Common myeloid progenitor, CD34-positive (primary cell): ENCODE measurements at regions not wholly inside any gene's neighbourhood (a gene's known extent, or its start where the extent isn't known, plus 50 kb on each side); places are given as distances from the start of the nearest gene placed in this dataset.

ENCODE experiments used
- CTCF ChIA-PET: fragments of 350-600 bp; sonication (Branson Sonifier 250); formaldehyde crosslinking; loops from one replicate; lab custom pipeline; 2021; ENCODE audit warnings: antibody characterized with exemption; lab: Charles Lee
- POLR2A ChIA-PET: fragments of 350-600 bp; sonication (Branson Sonifier 250); formaldehyde crosslinking; loops from one replicate; lab custom pipeline; 2021; ENCODE audit warnings: antibody characterized with exemption; lab: Charles Lee
- DNase-seq, 3 donors: peaks; one replicate each; pipeline versions ENCODE4 v3.0.0 to v3.0.0-alpha.2; 2013
- H3K27ac ChIP-seq, 2 experiments: 1 replicate in 1 of 2; 2 replicates in 1 of 2; pipeline ENCODE4 v1.7.0; 2013; ENCODE audit warnings: inconsistent platforms in 2 of 2, low read length in 2 of 2, mild to moderate bottlenecking in 2 of 2, low read depth in 1 of 2, moderate library complexity in 1 of 2; ENCODE audit not compliant: severe bottlenecking in 2 of 2, insufficient read depth in 1 of 2, poor library complexity in 1 of 2
- H3K27me3 ChIP-seq, 5 experiments: replicated peaks in 2 of 5; 1 replicate in 3 of 5; 2 replicates in 2 of 5; pipeline versions ENCODE4 v1.6.1 to v1.7.0; 2013; ENCODE audit warnings: low read length in 4 of 5, mild to moderate bottlenecking in 2 of 5, moderate library complexity in 2 of 5, inconsistent platforms in 1 of 5; ENCODE audit not compliant: insufficient read depth in 5 of 5, control insufficient read depth in 4 of 5
- H3K36me3 ChIP-seq, 4 experiments: 1 replicate in 2 of 4; 2 replicates in 2 of 4; pipeline versions ENCODE4 v1.6.1 to v1.7.0; 2013; ENCODE audit warnings: low read length in 3 of 4, control low read depth in 1 of 4, mild to moderate bottlenecking in 1 of 4; ENCODE audit not compliant: control insufficient read depth in 4 of 4, insufficient read depth in 4 of 4
- H3K4me1 ChIP-seq, 4 experiments: 1 replicate in 3 of 4; 2 replicates in 1 of 4; pipeline versions ENCODE4 v1.6.1 to v1.7.1; 2013; ENCODE audit warnings: low read length in 3 of 4, mild to moderate bottlenecking in 3 of 4, control low read depth in 1 of 4, inconsistent platforms in 1 of 4, moderate library complexity in 1 of 4; ENCODE audit not compliant: control insufficient read depth in 4 of 4, insufficient read depth in 4 of 4; ENCODE audit errors: control extremely low read depth in 1 of 4
- H3K4me3 ChIP-seq, 7 experiments: 1 replicate in 4 of 7; 2 replicates in 3 of 7; pipeline versions ENCODE4 v1.5.1 to v1.7.0; 2013; ENCODE audit warnings: mild to moderate bottlenecking in 7 of 7, low read length in 6 of 7, moderate library complexity in 6 of 7, inconsistent platforms in 2 of 7, low read depth in 2 of 7, control low read depth in 1 of 7; ENCODE audit not compliant: insufficient read depth in 4 of 7, control insufficient read depth in 1 of 7; ENCODE audit errors: extremely low read depth in 1 of 7
- H3K9me3 ChIP-seq, 5 experiments: 1 replicate in 4 of 5; 2 replicates in 1 of 5; pipeline versions ENCODE4 v1.6.1 to v1.7.1; 2013; ENCODE audit warnings: low read length in 4 of 5, mild to moderate bottlenecking in 2 of 5, inconsistent platforms in 1 of 5, low read depth in 1 of 5, moderate library complexity in 1 of 5; ENCODE audit not compliant: control insufficient read depth in 4 of 5, insufficient read depth in 2 of 5; ENCODE audit errors: control extremely low read depth in 1 of 5
- WGBS: methylation state at CpG from one replicate; pipeline ENCODE4 v1.1.5; 2013; ENCODE audit not compliant: insufficient coverage; 5-methylcytosine and 5-hydroxymethylcytosine counted together

DNA sequence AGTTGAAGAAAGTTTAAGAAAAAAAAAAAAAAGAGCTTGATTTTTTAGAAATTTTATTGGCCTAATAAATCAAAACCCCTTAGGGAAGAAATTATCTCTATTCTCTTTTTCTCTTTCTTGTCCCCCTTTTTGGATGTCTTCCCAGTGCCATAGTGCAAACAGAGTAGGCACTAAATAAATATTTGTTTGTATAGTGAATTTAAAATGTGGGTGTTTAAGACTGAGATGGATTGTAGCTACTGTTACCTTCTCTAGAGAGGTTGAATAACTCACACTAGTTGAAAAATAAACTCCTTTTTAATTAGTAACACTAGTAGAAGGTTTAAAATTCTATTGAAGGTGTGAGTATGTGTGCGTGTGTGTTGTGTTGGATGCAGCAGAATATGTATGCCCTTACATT is 783.8 kb downstream of the NXPH1 start:
- ChIA-PET CTCF (no interaction called here), POLR2A (no interaction called here)
- Histone ChIP-seq H3K27me3 (no peaks in the 10 kb centered on the region), H3K36me3 (no peaks in the 10 kb centered on the region), H3K9me3 (no peaks in the 10 kb centered on the region), H3K27ac (no peak overlapping the region), H3K4me3 (no peak overlapping the region), H3K4me1 (no peaks in the 10 kb centered on the region)
- DNase-seq: no peak
- no CpG with 5 or more reads among the region's 1 CpG for WGBS

DNA sequence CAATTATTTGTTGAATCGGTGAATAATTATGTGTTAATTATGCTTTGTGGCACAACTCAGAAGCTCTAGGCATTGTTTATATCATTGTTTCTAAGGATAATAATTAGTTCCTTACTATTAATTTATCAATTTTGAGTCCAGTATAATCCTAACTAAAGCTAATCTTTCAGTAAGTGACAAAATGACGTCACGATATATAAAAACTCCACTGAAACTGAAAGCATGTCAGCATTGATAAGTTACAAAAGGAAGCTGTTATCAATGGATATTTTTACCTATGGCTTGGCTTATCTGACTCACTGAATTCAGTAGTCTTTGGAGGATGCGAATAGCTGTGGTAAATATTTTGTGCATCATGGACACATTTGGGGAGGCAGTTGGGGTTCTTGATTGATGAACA is 793.1 kb downstream of the NXPH1 start:
- DNase-seq: no peak
- H3K27me3 ChIP-seq: no peaks in the 10 kb centered on the region
- no peak overlapping the region for H3K4me3 ChIP-seq
- no peaks in the 10 kb centered on the region for H3K4me1 ChIP-seq
- ChIA-PET POLR2A (no interaction called here), CTCF (no interaction called here)
- no peak overlapping the region for H3K27ac ChIP-seq
- no peaks in the 10 kb centered on the region for H3K9me3 ChIP-seq
- no peaks in the 10 kb centered on the region for H3K36me3 ChIP-seq
- 100% methylated on average over 1 of the region's 4 CpGs for WGBS

DNA sequence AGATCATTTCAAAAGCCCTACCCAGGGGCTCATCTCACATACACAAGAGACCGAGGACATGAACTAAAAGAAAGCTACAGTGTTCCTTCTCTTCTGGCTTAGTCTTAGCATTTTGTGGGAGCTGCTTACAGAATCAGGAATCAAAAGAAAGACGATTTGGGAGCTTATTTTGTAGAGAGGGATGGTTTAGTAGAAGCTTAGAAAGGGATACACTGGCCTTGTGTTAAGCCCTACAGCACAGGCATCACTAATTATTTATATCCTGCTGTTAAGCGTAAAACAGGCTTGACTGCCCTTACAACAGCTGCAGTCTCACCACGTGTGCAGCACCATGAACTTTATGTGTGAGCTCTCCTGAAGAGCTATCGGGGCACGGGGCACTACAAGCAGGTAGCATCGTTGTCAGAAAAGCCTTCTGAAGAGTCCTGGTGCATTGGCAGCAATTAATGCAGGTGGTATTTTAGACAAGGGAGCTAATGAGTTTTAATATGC is 798.3 kb downstream of the NXPH1 start:
- CTCF ChIA-PET: interaction anchor here (0.9 kb wide), 1 partner anchor 757 kb away, joined by 3 read pairs; no protein-coding TSS in a partner anchor
- Histone ChIP-seq H3K27me3 (no peaks in the 10 kb centered on the region), H3K9me3 (no peaks in the 10 kb centered on the region), H3K4me3 (no peak overlapping the region), H3K4me1 (no peaks in the 10 kb centered on the region), H3K36me3 (no peaks in the 10 kb centered on the region), H3K27ac (no peak overlapping the region)
- POLR2A ChIA-PET: no interaction called here
- DNase-seq: no peak
- 74% methylated on average over 3 of the region's 7 CpGs for WGBS

DNA sequence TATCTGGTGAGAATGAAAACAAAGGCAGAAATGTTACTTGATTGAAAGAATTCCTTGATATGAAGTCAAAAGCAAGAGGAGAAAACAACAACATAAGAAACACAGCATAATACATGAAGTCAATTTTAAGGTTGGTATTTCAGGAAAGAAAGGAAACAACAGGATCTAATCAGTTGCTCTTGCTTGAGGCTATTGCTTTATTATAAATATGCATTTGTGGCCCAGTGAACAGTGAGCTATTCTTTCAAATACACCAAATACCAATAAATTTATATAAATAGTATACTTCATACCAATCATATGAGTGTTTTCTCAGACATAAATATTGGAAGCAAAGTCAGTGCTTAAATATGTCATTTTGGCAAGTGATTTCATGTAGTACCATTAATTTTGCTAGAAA is 806.6 kb downstream of the NXPH1 start:
- DNase-seq: no peak
- no peak overlapping the region for H3K27ac ChIP-seq
- no peaks in the 10 kb centered on the region for H3K9me3 ChIP-seq
- no peak overlapping the region for H3K4me3 ChIP-seq
- H3K27me3 ChIP-seq: no peaks in the 10 kb centered on the region
- H3K36me3 ChIP-seq: no peaks in the 10 kb centered on the region
- CTCF ChIA-PET: no interaction called here
- POLR2A ChIA-PET: no interaction called here
- no peaks in the 10 kb centered on the region for H3K4me1 ChIP-seq

DNA sequence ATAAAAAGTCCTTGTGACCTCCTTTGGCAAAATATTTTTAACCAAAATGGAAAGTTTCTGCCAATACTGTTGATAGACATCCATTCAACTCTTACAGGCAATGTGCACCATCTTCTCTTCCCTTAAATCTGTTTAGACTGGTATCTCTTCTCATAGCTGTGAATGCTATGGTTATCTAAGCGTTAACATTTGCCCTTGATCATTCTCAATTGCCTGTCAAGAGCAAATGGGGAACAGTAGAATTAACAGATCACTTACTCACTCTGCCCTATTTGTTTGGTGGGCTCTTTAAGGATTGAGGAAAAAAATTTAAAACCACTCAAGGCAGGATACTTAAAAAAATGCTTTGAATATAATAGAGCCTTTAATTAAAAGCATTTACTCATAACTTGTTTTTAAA is 808.4 kb downstream of the NXPH1 start:
- no CpG with 5 or more reads among the region's 1 CpG for WGBS
- Histone ChIP-seq H3K4me3 (no peak overlapping the region), H3K27me3 (no peaks in the 10 kb centered on the region), H3K4me1 (no peaks in the 10 kb centered on the region), H3K9me3 (no peaks in the 10 kb centered on the region), H3K36me3 (no peaks in the 10 kb centered on the region), H3K27ac (no peak overlapping the region)
- DNase-seq: no peak
- POLR2A ChIA-PET: no interaction called here
- CTCF ChIA-PET: no interaction called here

DNA sequence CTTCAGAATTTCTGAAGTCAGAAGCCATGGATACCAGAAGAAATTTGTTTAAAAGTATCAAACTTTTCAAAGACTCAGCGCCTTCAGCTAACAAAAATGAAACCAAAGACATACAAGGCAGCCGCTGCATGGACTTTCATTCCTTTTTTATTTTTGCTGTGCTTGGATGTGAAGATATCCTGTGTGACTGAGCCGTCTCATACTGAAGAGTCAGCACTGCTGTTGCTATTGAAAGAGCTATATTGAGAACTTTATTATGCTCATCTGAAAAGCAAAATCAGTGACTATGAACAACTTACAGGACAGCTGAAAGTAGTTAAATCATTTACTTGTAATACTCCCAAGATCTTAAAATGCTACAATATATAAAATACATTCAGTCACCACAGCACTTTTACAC is 809.2 kb downstream of the NXPH1 start:
- POLR2A ChIA-PET: no interaction called here
- no peaks in the 10 kb centered on the region for H3K9me3 ChIP-seq
- WGBS: 100% methylated on average over 2 of the region's 3 CpGs
- CTCF ChIA-PET: no interaction called here
- H3K4me1 ChIP-seq: no peaks in the 10 kb centered on the region
- H3K27me3 ChIP-seq: no peaks in the 10 kb centered on the region
- H3K27ac ChIP-seq: no peak overlapping the region
- no peak for DNase-seq
- no peaks in the 10 kb centered on the region for H3K36me3 ChIP-seq
- no peak overlapping the region for H3K4me3 ChIP-seq

DNA sequence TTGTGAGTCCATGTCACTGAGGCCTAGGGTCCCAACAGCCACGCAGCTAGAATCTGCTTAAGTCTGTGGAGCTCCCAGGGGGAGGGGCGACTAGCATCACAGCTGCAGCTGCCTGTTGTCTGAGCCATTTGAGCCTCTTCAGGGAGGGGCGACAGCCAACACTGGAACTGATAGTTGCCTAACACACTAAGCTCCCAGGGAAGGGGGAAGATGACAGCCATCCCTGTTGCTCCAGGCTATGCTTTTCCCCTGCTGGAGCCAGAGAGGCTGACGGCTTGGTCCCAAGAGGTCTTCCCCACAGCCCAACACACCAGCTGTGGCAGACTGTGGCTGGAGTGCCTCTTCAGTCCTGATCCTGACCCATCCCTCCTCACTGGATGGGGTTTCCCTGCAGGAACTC is 817.5 kb downstream of the NXPH1 start:
- H3K27ac ChIP-seq: no peak overlapping the region
- H3K4me1 ChIP-seq: no peaks in the 10 kb centered on the region
- WGBS: 100% methylated on average over 2 of the region's 4 CpGs
- no peaks in the 10 kb centered on the region for H3K36me3 ChIP-seq
- DNase-seq: no peak
- H3K27me3 ChIP-seq: no peaks in the 10 kb centered on the region
- ChIA-PET POLR2A (no interaction called here), CTCF (no interaction called here)
- no peak overlapping the region for H3K4me3 ChIP-seq
- peaks cover 0 to 2% (median 0%) of the 10 kb centered on the region in 5 experiments for H3K9me3 ChIP-seq
